ENCODE measurements at regions not wholly inside any gene's neighbourhood (a gene's known extent, or its start where the extent isn't known, plus 50 kb on each side); places are given as distances from the start of the nearest gene placed in this dataset.
"Not testable (repeated sequence)": the region's sequence is repeated elsewhere in the genome, so short reads cannot be mapped to it uniquely, and the experiment has no call there.

- no peak for DNase-seq
These were observed 129.3 kb downstream of the LNPK start for GRCh38 chr2:175872721-175873120.

- DNase-seq = no peak
These were observed 130.1 kb downstream of the LNPK start for GRCh38 chr2:175872005-175872348.

- DNase-seq = no peak
These were observed 130.6 kb downstream of the LNPK start for GRCh38 chr2:175871331-175872004.

GRCh38 chr2:175865716-175866115 lies 136.4 kb downstream of the LNPK start:
- DNase-seq = no peak

GRCh38 chr2:175864137-175864850 lies 137.8 kb downstream of the LNPK start:
- DNase-seq = no peak

GRCh38 chr2:175861958-175862357 lies 140.1 kb downstream of the LNPK start:
- DNase-seq = no peak

GRCh38 chr2:175855794-175856453 lies 146.1 kb downstream of the LNPK start:
- peak; percentile 35 for DNase-seq

- no peak for DNase-seq
These were observed 146.8 kb downstream of the LNPK start for GRCh38 chr2:175855236-175855635.

- DNase-seq = peak; percentile 26
These were observed 147.4 kb downstream of the LNPK start for GRCh38 chr2:175854665-175855064.

- peak; percentile 23 for DNase-seq
These were observed 147.9 kb downstream of the LNPK start for GRCh38 chr2:175854129-175854528.

- no peak for DNase-seq
These were observed 148.5 kb downstream of the LNPK start for GRCh38 chr2:175853616-175853890.

GRCh38 chr2:175852879-175853615 lies 149.0 kb downstream of the LNPK start:
- peak; percentile 73 for DNase-seq

- no peak for DNase-seq
These were observed 154.9 kb downstream of the LNPK start for GRCh38 chr2:175847128-175847527.

GRCh38 chr2:175844169-175844568 lies 157.9 kb downstream of the LNPK start:
- no peak for DNase-seq

- no peak for DNase-seq
These were observed 158.4 kb downstream of the LNPK start for GRCh38 chr2:175843625-175844024.

GRCh38 chr2:175842996-175843395 lies 159.1 kb downstream of the LNPK start:
- DNase-seq = no peak

- not testable (repeated sequence) for DNase-seq
These were observed 161.3 kb downstream of the LNPK start for GRCh38 chr2:175840765-175841164.

GRCh38 chr2:175840256-175840655 lies 161.8 kb downstream of the LNPK start:
- DNase-seq = no peak

- no peak for DNase-seq
These were observed 163.1 kb downstream of the LNPK start for GRCh38 chr2:175838979-175839378.

- no peak for DNase-seq
These were observed 165.0 kb downstream of the LNPK start for GRCh38 chr2:175837046-175837445.

GRCh38 chr2:175836361-175836760 lies 165.7 kb downstream of the LNPK start:
- DNase-seq = no peak

GRCh38 chr2:175834477-175834876 lies 167.6 kb downstream of the LNPK start:
- peak; percentile 72 for DNase-seq

- DNase-seq = no peak
These were observed 169.2 kb downstream of the LNPK start for GRCh38 chr2:175832866-175833265.

GRCh38 chr2:175829741-175830140 lies 172.3 kb downstream of the LNPK start:
- no peak for DNase-seq
